ENCODE measurements at regions not wholly inside any gene's neighbourhood (a gene's known extent, or its start where the extent isn't known, plus 50 kb on each side); places are given as distances from the start of the nearest gene placed in this dataset.

- in situ Hi-C loops (cut with MboI; ENCODE audit: low sequenced_read_pairs), result no loop called here
Measured at GRCh38 chr18:38951633-38952032, 1386.0 kb upstream of the CELF4 start.

DNA sequence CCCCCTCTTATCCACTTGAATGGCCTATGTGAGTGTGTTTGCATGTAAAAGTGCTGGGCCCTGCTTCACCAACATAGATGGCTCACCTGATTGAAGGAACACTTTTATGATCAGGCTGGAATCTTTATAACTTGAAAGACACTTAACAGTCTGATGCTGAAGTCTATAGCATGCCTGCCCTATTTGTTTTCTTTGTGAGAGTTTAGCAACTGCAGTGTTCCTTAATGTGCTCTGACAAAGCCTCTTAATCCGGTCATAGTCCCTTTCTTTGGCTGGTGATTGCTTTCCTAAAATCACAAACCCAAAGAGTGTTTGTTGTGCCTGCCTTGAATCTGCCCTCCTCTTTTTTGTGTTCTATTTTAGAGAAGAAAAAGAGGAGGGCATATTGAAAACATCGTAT, 1382.8 kb upstream of the CELF4 start:
- in situ Hi-C loops (cut with MboI; ENCODE audit: low sequenced_read_pairs), result no loop called here

DNA sequence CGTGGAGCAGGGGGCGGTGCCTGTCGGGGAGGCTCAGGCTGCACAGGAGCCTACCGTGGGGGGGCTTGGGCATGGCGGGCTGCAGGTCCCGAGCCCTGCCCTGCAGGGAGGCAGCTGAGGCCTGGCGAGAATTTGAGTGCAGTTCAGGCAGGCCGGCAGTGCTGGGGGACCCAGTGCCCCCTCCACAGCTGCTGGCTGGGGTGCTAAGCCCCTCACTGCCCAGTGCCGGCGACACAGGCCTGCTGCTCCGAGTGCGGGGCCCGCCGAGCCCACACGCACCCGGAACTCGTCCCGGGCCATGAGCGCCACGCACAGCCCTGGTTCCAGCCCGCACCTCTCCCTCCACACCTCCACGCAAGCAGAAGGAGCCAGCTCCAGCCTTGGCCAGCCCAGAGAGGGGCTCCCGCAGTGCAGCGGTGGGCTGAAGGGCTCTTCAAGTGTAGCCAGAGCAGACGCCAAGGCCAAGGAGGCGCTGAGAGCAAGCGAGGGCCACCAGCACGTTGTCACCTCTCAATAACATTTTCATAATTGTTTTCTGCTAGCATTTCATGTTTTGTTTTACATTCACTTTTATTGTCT, 1378.9 kb upstream of the CELF4 start:
- in situ Hi-C loops (cut with MboI; ENCODE audit: low sequenced_read_pairs), result no loop called here

DNA sequence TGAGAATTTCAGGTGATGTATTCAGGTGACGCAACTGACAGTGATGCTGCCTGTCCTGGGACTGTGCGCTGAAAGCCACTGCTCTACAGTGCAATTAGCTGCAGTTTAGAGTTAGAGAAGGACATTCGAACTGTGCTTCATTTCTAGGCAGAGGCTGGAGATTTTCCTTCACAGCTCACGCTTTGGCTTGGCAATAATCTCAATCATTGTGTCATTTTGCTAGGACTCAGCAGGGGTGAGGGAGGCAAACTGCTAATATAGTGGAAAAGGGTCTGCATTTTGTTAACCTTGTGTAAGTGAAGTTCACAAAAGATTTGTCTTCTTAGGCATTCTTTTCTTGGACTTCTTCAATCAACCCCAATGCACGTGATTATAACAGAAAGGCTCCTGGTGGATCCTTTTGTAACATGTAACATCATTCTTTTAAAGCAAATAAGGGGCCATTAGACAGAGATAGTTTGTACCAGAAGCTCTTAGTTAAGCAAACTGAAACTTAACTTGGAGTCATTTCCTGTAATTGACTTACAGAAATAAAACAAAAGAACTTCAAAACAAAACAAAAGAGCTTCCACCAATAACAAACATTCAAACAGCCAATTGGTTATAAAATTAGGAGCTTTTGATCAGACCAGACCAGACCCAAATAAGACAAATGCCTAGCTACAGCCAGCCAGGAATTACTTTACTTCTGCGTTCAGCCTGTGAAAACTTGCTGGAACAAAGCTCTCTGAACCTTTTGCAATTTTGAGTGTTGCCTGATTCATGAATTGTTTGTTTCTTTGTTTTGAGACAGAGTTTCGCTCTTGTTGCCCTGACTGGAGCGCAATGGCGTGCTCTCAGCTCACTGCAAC, 1376.3 kb upstream of the CELF4 start:
- in situ Hi-C loops (cut with MboI; ENCODE audit: low sequenced_read_pairs), result no loop called here

- in situ Hi-C loops (cut with MboI; ENCODE audit: low sequenced_read_pairs), result no loop called here
Measured at GRCh38 chr18:38940863-38941531, 1375.4 kb upstream of the CELF4 start.

DNA sequence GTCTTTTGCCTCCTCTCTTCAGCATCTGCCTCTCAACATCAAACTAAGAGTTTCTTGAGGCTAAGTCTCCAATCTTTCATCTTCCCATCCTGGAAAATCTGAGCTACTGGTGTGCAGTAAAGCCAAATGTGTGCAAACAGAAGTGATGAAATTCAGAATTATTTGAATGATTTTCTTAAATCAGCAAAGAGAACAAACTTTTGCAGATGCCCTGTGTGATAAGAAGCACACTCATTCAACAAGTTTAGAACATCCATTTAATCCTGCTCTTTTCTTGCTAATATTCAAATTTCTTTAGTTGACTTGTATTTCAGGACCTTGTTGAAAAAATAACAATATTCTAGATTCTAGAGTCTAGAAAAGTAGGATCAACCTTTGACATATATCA, 1374.9 kb upstream of the CELF4 start:
- in situ Hi-C loops (cut with MboI; ENCODE audit: low sequenced_read_pairs), result no loop called here

DNA sequence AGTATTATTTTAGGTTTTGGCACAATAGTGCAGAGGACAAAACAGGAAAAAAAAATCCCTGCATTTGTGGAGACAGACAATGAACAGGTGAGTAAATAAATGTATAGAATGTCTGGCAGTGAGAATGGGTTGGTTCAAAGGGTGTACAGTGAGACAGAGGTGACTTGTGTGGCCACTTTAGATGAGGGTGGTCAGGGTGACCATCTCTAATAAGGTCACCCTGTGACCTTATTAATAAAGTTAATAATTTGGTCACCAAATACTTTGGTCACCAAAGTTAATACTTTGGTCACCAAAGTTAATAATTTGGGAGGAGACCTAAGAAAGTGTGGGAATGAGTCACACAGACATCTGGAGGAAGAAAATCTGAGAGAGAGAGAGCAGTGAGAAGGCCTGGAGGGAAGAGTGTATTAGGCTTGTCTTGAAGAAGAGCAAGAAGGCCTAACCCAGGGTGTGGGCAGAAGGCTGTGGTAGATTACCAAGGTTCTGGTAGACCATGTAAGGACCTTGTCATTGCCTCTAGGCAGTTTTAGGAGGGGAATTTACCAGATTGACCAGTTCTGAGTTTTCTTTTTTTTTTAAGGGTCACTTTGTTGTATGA, 1368.4 kb upstream of the CELF4 start:
- in situ Hi-C loops (cut with MboI; ENCODE audit: low sequenced_read_pairs), result no loop called here

- in situ Hi-C loops (cut with MboI; ENCODE audit: low sequenced_read_pairs), result no loop called here
Measured at GRCh38 chr18:38933322-38933721, 1367.7 kb upstream of the CELF4 start.

DNA sequence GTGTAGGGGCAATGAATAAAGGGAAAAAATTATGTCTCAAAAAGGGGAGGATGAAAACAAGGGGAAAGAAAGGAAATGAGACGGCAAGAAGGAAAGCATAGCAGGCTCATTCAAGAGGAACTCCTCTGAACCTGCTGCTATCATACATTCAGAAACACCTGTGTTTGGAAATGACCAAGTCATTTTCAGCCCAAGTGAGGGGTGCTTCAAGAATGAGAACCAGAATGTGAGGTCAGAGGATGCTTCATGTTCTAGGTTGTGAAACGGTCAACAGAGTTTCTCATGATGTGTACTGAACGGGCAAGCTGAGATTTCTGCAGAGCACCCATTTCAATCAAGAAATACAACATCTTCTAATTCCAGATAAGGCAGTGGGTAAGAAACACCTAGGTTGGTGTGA, 1367.2 kb upstream of the CELF4 start:
- in situ Hi-C loops (cut with MboI; ENCODE audit: low sequenced_read_pairs), result no loop called here

- in situ Hi-C loops (cut with MboI; ENCODE audit: low sequenced_read_pairs), result no loop called here
Measured at GRCh38 chr18:38931754-38932050, 1366.1 kb upstream of the CELF4 start.

DNA sequence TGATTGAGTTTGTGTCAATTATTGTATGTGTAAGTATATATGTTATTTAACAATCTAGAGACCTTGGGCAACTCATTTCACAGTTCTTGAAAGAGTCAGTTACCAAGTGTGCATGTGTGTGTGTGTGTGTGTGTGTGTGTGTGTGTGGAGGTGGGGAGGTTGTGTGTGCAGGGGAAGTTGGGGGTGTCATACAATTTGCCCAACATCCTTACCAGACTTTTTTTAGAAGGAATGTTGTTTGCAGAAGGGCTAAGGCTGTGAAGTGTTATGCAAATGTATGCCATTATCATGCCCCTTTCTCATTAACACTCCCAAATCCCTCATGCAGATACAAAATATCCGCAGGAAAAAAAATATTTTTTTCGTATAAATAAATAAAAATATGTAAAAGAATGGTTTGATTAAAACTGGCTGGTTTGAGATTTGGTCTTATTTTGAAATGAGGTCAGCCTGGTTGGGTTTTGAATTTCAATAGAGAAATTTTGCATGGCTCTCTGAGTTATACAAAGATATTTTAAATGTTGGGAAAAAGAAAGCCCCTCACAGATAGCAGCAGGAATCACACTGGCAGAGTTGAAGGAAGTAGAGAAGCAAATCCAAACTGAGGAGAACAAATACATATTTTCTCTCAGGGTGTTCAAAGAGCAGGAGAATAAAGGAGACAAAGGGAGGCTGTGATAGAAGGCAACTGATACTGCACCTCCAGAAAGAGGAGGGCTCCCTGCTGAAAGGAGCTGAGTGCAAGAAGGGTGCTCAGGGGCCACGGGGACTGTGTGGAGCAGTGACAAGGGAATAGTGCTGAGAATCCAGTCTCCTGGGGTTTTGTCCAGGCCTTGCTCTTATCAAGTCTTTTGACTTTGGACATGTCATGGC, 1365.5 kb upstream of the CELF4 start:
- in situ Hi-C loops (cut with MboI; ENCODE audit: low sequenced_read_pairs), result no loop called here

DNA sequence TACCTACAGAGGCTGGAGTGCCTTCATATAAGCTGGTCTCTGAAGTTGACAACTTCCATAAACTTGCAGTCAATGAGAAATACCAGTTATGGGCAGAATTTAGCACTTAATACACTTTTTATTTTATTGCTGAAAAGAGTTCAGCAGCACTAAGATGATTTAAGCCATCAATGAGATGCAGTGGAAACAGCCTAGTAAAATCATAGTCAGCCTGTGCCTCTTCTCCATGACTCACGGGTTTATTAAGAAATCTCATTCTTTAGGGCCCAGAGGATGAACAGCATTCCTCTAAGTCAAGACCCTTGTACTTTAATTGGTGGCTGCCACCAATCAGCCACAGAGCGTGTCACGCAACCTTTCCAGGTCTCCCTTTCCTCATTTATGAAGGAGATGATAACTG, 1357.9 kb upstream of the CELF4 start:
- in situ Hi-C loops (cut with MboI; ENCODE audit: low sequenced_read_pairs), result no loop called here

DNA sequence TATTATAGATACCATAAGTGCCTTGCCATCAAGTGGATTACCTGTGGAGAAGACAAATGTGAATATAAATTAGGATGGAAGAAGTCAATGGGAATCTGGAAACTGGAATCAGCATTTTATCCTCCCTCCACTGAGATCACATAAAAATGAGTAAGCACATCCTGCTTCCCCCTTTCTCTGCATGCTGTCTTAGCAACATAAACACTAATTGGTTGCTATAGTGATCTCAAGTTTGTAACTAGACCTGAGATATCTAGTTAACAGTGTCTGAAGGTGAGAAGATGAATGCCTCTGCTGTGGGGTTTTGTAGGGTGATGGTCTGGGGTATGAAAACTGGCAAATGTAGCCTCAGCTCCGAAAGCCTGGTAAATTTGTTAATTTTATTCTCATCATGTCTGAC, 1357.5 kb upstream of the CELF4 start:
- in situ Hi-C loops (cut with MboI; ENCODE audit: low sequenced_read_pairs), result no loop called here

DNA sequence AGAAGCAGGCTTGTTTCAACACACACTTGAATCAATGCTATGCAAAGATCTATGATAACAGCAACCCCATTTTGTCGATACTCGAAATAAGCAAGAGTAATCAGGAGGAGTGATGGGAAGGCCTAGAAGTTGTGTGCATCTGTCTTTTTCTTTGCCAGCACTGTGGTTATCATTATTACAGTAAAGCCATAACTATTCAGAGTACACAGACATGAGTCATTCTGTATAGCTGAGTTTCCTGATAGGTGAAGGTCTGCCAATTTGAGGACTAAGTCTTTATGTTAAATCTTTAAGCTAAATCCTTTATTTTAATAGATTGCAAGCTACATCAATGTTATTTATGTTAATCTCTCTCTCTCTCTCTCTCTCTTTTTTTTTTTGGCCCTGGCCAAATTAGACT, 1344.4 kb upstream of the CELF4 start:
- in situ Hi-C loops (cut with MboI; ENCODE audit: low sequenced_read_pairs), result no loop called here

DNA sequence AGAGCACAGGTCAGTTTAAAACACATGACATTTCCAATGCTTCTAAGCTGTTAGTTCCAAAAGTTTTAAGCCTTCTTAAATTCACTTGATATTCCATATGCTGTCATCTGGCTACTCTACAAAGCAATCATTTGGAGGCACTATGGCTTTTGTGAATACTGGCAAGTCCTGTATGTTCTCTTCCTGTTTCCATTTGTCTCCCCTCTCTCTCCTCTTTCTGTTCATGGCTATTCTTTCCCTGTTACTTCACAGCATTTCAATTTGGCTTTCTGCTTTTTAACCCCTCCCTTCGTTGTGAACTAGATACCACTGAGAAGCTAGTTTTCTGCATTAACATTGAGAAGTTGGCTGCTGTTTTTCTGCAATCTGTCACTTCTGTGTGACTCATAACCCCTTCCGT, 1337.2 kb upstream of the CELF4 start:
- in situ Hi-C loops (cut with MboI; ENCODE audit: low sequenced_read_pairs), result no loop called here

DNA sequence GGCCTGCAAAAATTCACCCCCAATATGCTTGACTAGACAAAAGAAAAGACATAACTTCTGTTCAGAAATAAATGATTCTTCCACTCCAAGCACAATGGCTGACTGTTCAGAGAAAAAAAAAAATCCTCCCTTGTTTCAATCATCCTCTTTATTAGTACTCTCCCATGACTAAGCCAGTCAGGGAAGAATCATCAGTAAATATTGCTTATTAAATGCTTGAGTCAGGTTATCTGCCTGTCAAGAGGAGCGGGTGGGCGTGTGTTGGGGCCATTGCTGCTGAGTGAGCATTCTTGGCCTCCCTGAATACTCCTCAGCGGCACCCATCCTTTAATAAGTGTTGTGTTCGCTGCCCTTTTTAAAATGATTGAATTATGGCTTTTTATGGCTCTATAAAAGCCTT, 1334.8 kb upstream of the CELF4 start:
- in situ Hi-C loops (cut with MboI; ENCODE audit: low sequenced_read_pairs), result no loop called here

- in situ Hi-C loops (cut with MboI; ENCODE audit: low sequenced_read_pairs), result no loop called here
Measured at GRCh38 chr18:38900031-38900430, 1334.4 kb upstream of the CELF4 start.

DNA sequence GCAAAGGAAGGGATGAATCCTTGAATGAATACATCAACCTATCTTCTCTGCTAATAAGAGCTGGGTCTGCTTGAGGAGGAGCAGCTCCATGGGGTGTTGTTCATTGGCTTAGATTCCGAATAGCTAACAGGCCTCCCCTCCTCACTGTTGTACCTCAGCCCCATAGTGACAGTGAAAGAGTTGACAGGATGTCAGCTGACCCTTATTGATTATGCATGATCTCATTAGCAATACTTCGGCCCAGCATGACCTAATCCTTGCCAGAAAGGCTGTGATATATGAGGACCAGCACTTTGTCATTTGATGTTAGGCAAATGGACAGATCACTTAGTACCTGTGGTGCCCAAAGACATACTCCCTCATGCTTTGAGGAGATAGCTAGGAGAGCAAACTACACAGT, 1333.7 kb upstream of the CELF4 start:
- in situ Hi-C loops (cut with MboI; ENCODE audit: low sequenced_read_pairs), result loop anchor here (25.0 kb wide), 1 partner anchor 88 kb away; no protein-coding TSS in a partner anchor

DNA sequence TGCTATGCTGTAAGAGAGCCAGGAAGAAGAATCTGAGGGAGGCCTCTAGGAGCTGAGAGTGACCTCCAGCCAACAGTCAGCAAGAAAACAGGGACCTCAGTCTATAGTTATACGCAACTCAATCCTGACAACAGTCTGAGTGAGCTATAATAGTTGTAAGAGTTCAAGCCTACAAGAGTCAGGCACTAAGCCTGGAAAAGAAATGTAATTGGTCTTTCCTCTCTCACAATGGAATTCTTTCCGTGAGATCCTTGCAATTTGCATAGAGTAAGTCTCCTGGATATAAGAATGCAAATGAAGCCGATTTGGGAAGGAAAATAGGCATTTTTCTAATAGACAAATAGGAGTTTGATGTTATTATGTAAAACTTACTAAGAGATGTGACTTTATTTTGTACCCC, 1332.6 kb upstream of the CELF4 start:
- in situ Hi-C loops (cut with MboI; ENCODE audit: low sequenced_read_pairs), result loop anchor here (25.0 kb wide), 1 partner anchor 89 kb away; no protein-coding TSS in a partner anchor

DNA sequence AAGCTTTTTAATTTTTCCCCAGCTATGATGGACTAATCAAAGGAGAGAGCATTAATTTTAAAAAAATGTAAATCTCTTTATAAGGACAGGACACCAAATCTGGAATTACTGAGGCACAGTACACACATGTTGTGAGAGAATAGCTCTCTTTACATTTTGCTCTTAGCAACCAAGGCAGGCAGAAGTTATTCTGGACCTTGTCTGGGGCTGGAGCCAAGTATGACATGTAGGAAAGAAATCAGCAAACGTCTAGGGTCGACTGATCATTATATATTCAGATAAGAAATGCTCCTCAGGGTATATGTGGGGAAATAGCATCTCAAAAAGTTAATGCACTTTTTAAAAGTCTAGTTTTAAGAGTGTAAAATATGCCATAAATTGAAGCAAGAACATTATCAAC, 1330.0 kb upstream of the CELF4 start:
- in situ Hi-C loops (cut with MboI; ENCODE audit: low sequenced_read_pairs), result loop anchor here (25.0 kb wide), 1 partner anchor 92 kb away; no protein-coding TSS in a partner anchor

GRCh38 chr18:38887671-38888020, 1322.0 kb upstream of the CELF4 start:
- in situ Hi-C loops (cut with MboI; ENCODE audit: low sequenced_read_pairs), result loop anchor here (25.0 kb wide), 1 partner anchor 100 kb away; no protein-coding TSS in a partner anchor

Measured in HL-60/S4 treated with retinoic acid at 250 ng/mL for 4 days and 3 days (cell line).